ENCODE measurements at regions not wholly inside any gene's neighbourhood (a gene's known extent, or its start where the extent isn't known, plus 50 kb on each side); places are given as distances from the start of the nearest gene placed in this dataset.

- no peak for TF ChIP-seq ZNF462 (CRISPR knock-in tag; IDR thresholded peaks at IDR 0.05)
- TF ChIP-seq POLR2AphosphoS5 (IDR thresholded peaks at IDR 0.05; ENCODE audit: low read depth) = no peak
- no peak for TF ChIP-seq JUNB (IDR thresholded peaks at IDR 0.05; ENCODE audit: unreplicated experiment)
- TF ChIP-seq ETS1 (IDR thresholded peaks at IDR 0.05) = no peak
- TF ChIP-seq EZH2 (IDR thresholded peaks at IDR 0.05; ENCODE audit: low read depth, unreplicated experiment) = no peak
- TF ChIP-seq CREB1 (CRISPR knock-in tag; IDR thresholded peaks at IDR 0.05; ENCODE audit: low read depth) = no peak
- TF ChIP-seq REST (IDR thresholded peaks at IDR 0.05; ENCODE audit: unreplicated experiment) = no peak
- TF ChIP-seq NANOG (IDR thresholded peaks at IDR 0.05; ENCODE audit: borderline replicate concordance) = no peak
Measured at GRCh38 chr16:10296956-10297340, 88.9 kb upstream of the ATF7IP2 start (continued).

All from GM23338 (cell line).